Right ventricle myocardium superior (tissue), 1 donor: ENCODE measurements at regions not wholly inside any gene's neighbourhood (a gene's known extent, or its start where the extent isn't known, plus 50 kb on each side); places are given as distances from the start of the nearest gene placed in this dataset.

Source experiments
- ATAC-seq: fragments of 200-7000 bp; cut with Tn5 transposase; one replicate; pipeline ENCODE4 v1.9.1; 2020; ENCODE audit warnings: mild to moderate bottlenecking; ENCODE audit not compliant: poor library complexity
- DNase-seq: peaks from one replicate; pipeline ENCODE4 v3.0.0-alpha.2; 2020
- intact Hi-C: fragments of 100-400 bp; cut with DNase I; formaldehyde crosslinking; loops from one replicate; pipeline ENCODE4 v1.11.2; 2022
- donor health status: DM: no; HTN: yes; CAD: no; lungs with severe emphysema.

GRCh38 chr4:24476282-24476681, 108.1 kb downstream of the DHX15 start:
- DNase-seq (no peak), ATAC-seq (no peak)
- intact Hi-C loops = no loop called here

- DNase-seq (no peak), ATAC-seq (no peak)
- intact Hi-C loops = no loop called here
Observed at GRCh38 chr4:24475756-24476155, 108.6 kb downstream of the DHX15 start.

- intact Hi-C loops = no loop called here
- peak; percentile 48 for DNase-seq
Observed at GRCh38 chr4:24473309-24473721, 111.0 kb downstream of the DHX15 start.

GRCh38 chr4:24472514-24473308, 111.6 kb downstream of the DHX15 start:
- ATAC-seq (peak; percentile 90), DNase-seq (peak; percentile 91)
- intact Hi-C loops = no loop called here

More at GRCh38 chr4:24473309-24473721, 111.0 kb downstream of the DHX15 start:
- peak; percentile 34 for ATAC-seq

GRCh38 chr4:24472161-24472510, 112.2 kb downstream of the DHX15 start:
- intact Hi-C loops = no loop called here
- DNase-seq (peak; percentile 46), ATAC-seq (no peak)

- ATAC-seq (peak; percentile 11), DNase-seq (peak; percentile 44)
- intact Hi-C loops = no loop called here
Observed at GRCh38 chr4:24471486-24472160, 112.7 kb downstream of the DHX15 start.

- ATAC-seq (peak; percentile 30), DNase-seq (peak; percentile 53)
- intact Hi-C loops = no loop called here
Observed at GRCh38 chr4:24470666-24471485, 113.5 kb downstream of the DHX15 start.

GRCh38 chr4:24468071-24468470, 116.3 kb downstream of the DHX15 start:
- intact Hi-C loops = no loop called here
- no peak for DNase-seq
- no peak for ATAC-seq

- no peak for ATAC-seq
Observed at GRCh38 chr4:24464566-24464965, 119.8 kb downstream of the DHX15 start.

GRCh38 chr4:24456431-24456830, 127.9 kb downstream of the DHX15 start:
- DNase-seq (no peak), ATAC-seq (no peak)
- intact Hi-C loops = no loop called here

More at GRCh38 chr4:24464566-24464965, 119.8 kb downstream of the DHX15 start:
- no peak for DNase-seq
- intact Hi-C loops = no loop called here

GRCh38 chr4:24453951-24454350, 130.4 kb downstream of the DHX15 start:
- intact Hi-C loops = no loop called here
- DNase-seq (no peak), ATAC-seq (no peak)

- no peak for DNase-seq
- intact Hi-C loops = no loop called here
- no peak for ATAC-seq
Observed at GRCh38 chr4:24451870-24452269, 132.5 kb downstream of the DHX15 start.

- intact Hi-C loops = no loop called here
- no peak for ATAC-seq
Observed at GRCh38 chr4:24443200-24443599, 141.2 kb downstream of the DHX15 start.

GRCh38 chr4:24440765-24441164, 143.6 kb downstream of the DHX15 start:
- intact Hi-C loops = no loop called here
- ATAC-seq (no peak), DNase-seq (no peak)

More at GRCh38 chr4:24443200-24443599, 141.2 kb downstream of the DHX15 start:
- DNase-seq = no peak

GRCh38 chr4:24434241-24434640, 150.1 kb downstream of the DHX15 start:
- ATAC-seq (no peak), DNase-seq (no peak)
- intact Hi-C loops = no loop called here

- ATAC-seq (no peak), DNase-seq (no peak)
- intact Hi-C loops = no loop called here
Observed at GRCh38 chr4:24433515-24434214, 150.7 kb downstream of the DHX15 start.

GRCh38 chr4:24428850-24429249, 155.5 kb downstream of the DHX15 start:
- intact Hi-C loops = loop anchor here (10.0 kb wide), 1 partner anchor 1294 kb away; no protein-coding TSS in a partner anchor
- ATAC-seq (no peak), DNase-seq (no peak)

GRCh38 chr4:24426557-24426956, 157.8 kb downstream of the DHX15 start:
- intact Hi-C loops = loop anchor here (10.0 kb wide), 1 partner anchor 1292 kb away; no protein-coding TSS in a partner anchor
- ATAC-seq (no peak), DNase-seq (no peak)

GRCh38 chr4:24425863-24426262, 158.5 kb downstream of the DHX15 start:
- no peak for DNase-seq
- ATAC-seq = no peak
- intact Hi-C loops = loop anchor here (10.0 kb wide), 1 partner anchor 1291 kb away; no protein-coding TSS in a partner anchor
